ENCODE measurements at regions not wholly inside any gene's neighbourhood (a gene's known extent, or its start where the extent isn't known, plus 50 kb on each side); places are given as distances from the start of the nearest gene placed in this dataset.

DNA sequence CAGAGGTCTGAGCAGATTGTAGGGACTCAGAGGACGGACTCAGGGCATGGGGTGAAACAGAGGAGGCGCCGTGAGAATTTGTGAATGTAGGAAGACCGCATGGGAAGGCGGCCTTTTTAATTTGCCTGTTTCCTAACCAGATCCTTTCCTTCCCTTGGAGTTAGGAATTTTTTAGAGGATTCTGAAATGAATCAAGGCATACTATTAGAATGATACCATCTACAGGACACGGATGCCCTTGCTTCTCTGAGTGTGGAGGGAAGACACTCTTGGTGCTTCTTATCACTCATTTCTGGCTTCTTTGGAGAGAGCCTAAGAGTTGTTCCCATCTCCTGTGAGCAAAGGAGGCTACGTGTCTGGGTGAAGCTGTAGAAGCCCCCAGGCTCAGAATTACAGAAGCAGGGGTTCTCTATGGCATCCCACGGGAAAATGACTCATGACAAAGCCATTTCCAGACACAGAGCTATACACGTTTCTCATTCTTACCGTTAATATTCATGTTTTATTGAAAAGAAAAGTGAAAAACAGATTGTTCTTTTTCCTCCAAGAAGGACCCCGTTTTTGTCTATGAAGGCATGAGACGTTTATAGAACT lies 148.5 kb downstream of the EDN3 start:
- TF ChIP-seq, protein P1, sequence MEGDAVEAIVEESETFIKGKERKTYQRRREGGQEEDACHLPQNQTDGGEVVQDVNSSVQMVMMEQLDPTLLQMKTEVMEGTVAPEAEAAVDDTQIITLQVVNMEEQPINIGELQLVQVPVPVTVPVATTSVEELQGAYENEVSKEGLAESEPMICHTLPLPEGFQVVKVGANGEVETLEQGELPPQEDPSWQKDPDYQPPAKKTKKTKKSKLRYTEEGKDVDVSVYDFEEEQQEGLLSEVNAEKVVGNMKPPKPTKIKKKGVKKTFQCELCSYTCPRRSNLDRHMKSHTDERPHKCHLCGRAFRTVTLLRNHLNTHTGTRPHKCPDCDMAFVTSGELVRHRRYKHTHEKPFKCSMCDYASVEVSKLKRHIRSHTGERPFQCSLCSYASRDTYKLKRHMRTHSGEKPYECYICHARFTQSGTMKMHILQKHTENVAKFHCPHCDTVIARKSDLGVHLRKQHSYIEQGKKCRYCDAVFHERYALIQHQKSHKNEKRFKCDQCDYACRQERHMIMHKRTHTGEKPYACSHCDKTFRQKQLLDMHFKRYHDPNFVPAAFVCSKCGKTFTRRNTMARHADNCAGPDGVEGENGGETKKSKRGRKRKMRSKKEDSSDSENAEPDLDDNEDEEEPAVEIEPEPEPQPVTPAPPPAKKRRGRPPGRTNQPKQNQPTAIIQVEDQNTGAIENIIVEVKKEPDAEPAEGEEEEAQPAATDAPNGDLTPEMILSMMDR (conservative IDR thresholded peaks at IDR 0.05; ENCODE audit: low read length), result no peak
- no peak for TF ChIP-seq EZH2phosphoT487 (IDR thresholded peaks at IDR 0.05; ENCODE audit: borderline replicate concordance, low read depth, low read length)

Data from OCI-LY7 (cell line).